SK-N-SH treated with all-trans-retinoic acid at 6 μM for 48 hours (cell line): ENCODE measurements at regions not wholly inside any gene's neighbourhood (a gene's known extent, or its start where the extent isn't known, plus 50 kb on each side); places are given as distances from the start of the nearest gene placed in this dataset.

Experiments
- ATAC-seq: fragments of 200-7000 bp; cut with Tn5 transposase; 3 replicates; pipeline ENCODE4 v1.9.1; 2020; ENCODE audit warnings: mild to moderate bottlenecking, moderate library complexity
- ARNTL ChIP-seq: fragments of 450-650 bp; formaldehyde crosslinking; IDR thresholded peaks from 2 replicates; pipeline ENCODE4 v1.5.0; 2020; ENCODE audit warnings: low read depth, mild to moderate bottlenecking, moderate library complexity, borderline replicate concordance
- BACH2 ChIP-seq: fragments of 250-450 bp; sonication (Bioruptor Pico); IDR thresholded peaks from 2 replicates; pipeline ENCODE4 v1.9.0; 2021; ENCODE audit warnings: mild to moderate bottlenecking, borderline replicate concordance
- ESRRG ChIP-seq: fragments of 250-450 bp; sonication (Bioruptor Pico); IDR thresholded peaks from 2 replicates; pipeline ENCODE4 v1.6.1; 2021; ENCODE audit warnings: mild to moderate bottlenecking
- GLIS3 ChIP-seq: fragments of 250-450 bp; sonication (Bioruptor Pico); IDR thresholded peaks from 2 replicates; pipeline ENCODE4 v1.5.0; 2020; ENCODE audit warnings: mild to moderate bottlenecking, moderate library complexity
- ISL1 ChIP-seq: fragments of 250-450 bp; sonication (Bioruptor Pico); IDR thresholded peaks from 2 replicates; pipeline ENCODE4 v2.1.2; 2022; ENCODE audit warnings: mild to moderate bottlenecking, moderate library complexity
- OSR1 ChIP-seq: fragments of 250-450 bp; sonication (Bioruptor Pico); IDR thresholded peaks from 2 replicates; pipeline ENCODE4 v1.8.0; 2022; ENCODE audit warnings: moderate library complexity, mild to moderate bottlenecking, inconsistent platforms
- SNAI2 ChIP-seq: fragments of 250-450 bp; sonication (Bioruptor Pico); IDR thresholded peaks from 2 replicates; pipeline ENCODE4 v1.5.0; 2020; ENCODE audit warnings: mild to moderate bottlenecking, moderate library complexity
- TCF4 ChIP-seq: fragments of 250-450 bp; sonication (Bioruptor Pico); IDR thresholded peaks from 2 replicates; pipeline ENCODE4 v1.8.0; 2021; ENCODE audit warnings: mild to moderate bottlenecking, moderate library complexity, borderline replicate concordance
- ZFP3 ChIP-seq: fragments of 250-450 bp; sonication (Bioruptor Pico); IDR thresholded peaks from 2 replicates; pipeline ENCODE4 v1.5.0; 2020; ENCODE audit warnings: mild to moderate bottlenecking, moderate library complexity
- ZFP30 ChIP-seq: fragments of 450-650 bp; formaldehyde crosslinking; IDR thresholded peaks from 2 replicates; pipeline ENCODE4 v1.5.0; 2022; ENCODE audit warnings: mild to moderate bottlenecking, moderate library complexity
- ZNF565 ChIP-seq: fragments of 450-650 bp; formaldehyde crosslinking; conservative IDR thresholded peaks from 2 replicates; pipeline ENCODE4 v1.5.0; 2020; ENCODE audit warnings: low read depth, mild to moderate bottlenecking, moderate library complexity
- ZNF8 ChIP-seq: fragments of 450-650 bp; formaldehyde crosslinking; IDR thresholded peaks from 2 replicates; pipeline ENCODE4 v1.5.0; 2020; ENCODE audit warnings: mild to moderate bottlenecking, moderate library complexity
- TF ChIP-seq, protein P1 (sequence below): fragments of 250-450 bp; sonication (Bioruptor Pico); IDR thresholded peaks from 2 replicates; pipeline ENCODE4 v1.8.0; 2021; ENCODE audit warnings: low read depth, mild to moderate bottlenecking, moderate library complexity, borderline replicate concordance
- TF ChIP-seq, protein P2 (sequence below): fragments of 250-450 bp; sonication (Bioruptor Pico); IDR thresholded peaks from 2 replicates; pipeline ENCODE4 v1.5.1; 2021; ENCODE audit warnings: mild to moderate bottlenecking, moderate library complexity
- TF ChIP-seq, protein P3 (sequence below): fragments of 250-450 bp; sonication (Bioruptor Pico); IDR thresholded peaks from 2 replicates; pipeline ENCODE4 v1.5.1; 2020; ENCODE audit warnings: low read depth, mild to moderate bottlenecking, moderate library complexity
- TF ChIP-seq, protein P4 (sequence below): fragments of 250-450 bp; sonication (Bioruptor Pico); IDR thresholded peaks from 2 replicates; pipeline ENCODE4 v1.5.0; 2020; ENCODE audit warnings: mild to moderate bottlenecking, moderate library complexity

DNA sequence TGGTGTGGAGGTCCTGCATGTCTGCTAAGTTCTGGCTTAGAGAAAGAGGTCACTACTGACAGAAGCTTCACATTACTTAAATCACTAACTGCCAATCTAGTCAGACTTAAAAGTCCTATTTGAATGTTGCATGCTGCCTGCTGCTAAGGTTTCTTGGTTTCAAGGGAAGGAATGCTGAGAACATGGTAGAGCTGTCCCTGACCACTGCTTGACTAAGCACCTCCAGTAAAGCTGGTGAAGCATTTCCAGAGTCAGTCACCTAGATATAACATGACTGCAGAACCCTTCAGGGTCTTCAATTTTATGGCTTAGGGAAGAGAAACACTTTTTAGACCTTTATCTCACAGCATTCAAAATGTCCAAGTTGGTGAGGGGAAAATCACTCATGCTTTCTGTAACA lies 2178.3 kb upstream of the PIK3C3 start:
- TF ChIP-seq OSR1 (CRISPR knock-in tag) (no peak), ARNTL (CRISPR knock-in tag) (no peak), ZNF8 (CRISPR knock-in tag) (no peak), ZNF565 (CRISPR knock-in tag) (no peak), GLIS3 (no peak), TCF4 (no peak), BACH2 (CRISPR knock-in tag) (no peak), SNAI2 (CRISPR knock-in tag) (no peak), ZFP3 (CRISPR knock-in tag) (no peak), ISL1 (CRISPR knock-in tag) (no peak)
- TF ChIP-seq, protein P1, sequence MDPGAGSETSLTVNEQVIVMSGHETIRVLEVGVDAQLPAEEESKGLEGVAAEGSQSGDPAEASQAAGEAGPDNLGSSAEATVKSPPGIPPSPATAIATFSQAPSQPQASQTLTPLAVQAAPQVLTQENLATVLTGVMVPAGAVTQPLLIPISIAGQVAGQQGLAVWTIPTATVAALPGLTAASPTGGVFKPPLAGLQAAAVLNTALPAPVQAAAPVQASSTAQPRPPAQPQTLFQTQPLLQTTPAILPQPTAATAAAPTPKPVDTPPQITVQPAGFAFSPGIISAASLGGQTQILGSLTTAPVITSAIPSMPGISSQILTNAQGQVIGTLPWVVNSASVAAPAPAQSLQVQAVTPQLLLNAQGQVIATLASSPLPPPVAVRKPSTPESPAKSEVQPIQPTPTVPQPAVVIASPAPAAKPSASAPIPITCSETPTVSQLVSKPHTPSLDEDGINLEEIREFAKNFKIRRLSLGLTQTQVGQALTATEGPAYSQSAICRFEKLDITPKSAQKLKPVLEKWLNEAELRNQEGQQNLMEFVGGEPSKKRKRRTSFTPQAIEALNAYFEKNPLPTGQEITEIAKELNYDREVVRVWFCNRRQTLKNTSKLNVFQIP (CRISPR knock-in tag) = no peak
- TF ChIP-seq, protein P2, sequence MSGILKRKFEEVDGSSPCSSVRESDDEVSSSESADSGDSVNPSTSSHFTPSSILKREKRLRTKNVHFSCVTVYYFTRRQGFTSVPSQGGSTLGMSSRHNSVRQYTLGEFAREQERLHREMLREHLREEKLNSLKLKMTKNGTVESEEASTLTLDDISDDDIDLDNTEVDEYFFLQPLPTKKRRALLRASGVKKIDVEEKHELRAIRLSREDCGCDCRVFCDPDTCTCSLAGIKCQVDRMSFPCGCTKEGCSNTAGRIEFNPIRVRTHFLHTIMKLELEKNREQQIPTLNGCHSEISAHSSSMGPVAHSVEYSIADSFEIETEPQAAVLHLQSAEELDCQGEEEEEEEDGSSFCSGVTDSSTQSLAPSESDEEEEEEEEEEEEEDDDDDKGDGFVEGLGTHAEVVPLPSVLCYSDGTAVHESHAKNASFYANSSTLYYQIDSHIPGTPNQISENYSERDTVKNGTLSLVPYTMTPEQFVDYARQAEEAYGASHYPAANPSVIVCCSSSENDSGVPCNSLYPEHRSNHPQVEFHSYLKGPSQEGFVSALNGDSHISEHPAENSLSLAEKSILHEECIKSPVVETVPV (CRISPR knock-in tag) = no peak
- TF ChIP-seq, protein P3, sequence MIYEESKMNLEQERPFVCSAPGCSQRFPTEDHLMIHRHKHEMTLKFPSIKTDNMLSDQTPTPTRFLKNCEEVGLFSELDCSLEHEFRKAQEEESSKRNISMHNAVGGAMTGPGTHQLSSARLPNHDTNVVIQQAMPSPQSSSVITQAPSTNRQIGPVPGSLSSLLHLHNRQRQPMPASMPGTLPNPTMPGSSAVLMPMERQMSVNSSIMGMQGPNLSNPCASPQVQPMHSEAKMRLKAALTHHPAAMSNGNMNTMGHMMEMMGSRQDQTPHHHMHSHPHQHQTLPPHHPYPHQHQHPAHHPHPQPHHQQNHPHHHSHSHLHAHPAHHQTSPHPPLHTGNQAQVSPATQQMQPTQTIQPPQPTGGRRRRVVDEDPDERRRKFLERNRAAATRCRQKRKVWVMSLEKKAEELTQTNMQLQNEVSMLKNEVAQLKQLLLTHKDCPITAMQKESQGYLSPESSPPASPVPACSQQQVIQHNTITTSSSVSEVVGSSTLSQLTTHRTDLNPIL (CRISPR knock-in tag) = no peak
- TF ChIP-seq, protein P4, sequence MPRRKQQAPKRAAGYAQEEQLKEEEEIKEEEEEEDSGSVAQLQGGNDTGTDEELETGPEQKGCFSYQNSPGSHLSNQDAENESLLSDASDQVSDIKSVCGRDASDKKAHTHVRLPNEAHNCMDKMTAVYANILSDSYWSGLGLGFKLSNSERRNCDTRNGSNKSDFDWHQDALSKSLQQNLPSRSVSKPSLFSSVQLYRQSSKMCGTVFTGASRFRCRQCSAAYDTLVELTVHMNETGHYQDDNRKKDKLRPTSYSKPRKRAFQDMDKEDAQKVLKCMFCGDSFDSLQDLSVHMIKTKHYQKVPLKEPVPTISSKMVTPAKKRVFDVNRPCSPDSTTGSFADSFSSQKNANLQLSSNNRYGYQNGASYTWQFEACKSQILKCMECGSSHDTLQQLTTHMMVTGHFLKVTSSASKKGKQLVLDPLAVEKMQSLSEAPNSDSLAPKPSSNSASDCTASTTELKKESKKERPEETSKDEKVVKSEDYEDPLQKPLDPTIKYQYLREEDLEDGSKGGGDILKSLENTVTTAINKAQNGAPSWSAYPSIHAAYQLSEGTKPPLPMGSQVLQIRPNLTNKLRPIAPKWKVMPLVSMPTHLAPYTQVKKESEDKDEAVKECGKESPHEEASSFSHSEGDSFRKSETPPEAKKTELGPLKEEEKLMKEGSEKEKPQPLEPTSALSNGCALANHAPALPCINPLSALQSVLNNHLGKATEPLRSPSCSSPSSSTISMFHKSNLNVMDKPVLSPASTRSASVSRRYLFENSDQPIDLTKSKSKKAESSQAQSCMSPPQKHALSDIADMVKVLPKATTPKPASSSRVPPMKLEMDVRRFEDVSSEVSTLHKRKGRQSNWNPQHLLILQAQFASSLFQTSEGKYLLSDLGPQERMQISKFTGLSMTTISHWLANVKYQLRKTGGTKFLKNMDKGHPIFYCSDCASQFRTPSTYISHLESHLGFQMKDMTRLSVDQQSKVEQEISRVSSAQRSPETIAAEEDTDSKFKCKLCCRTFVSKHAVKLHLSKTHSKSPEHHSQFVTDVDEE (CRISPR knock-in tag) = no peak
- ATAC-seq = no peak

DNA sequence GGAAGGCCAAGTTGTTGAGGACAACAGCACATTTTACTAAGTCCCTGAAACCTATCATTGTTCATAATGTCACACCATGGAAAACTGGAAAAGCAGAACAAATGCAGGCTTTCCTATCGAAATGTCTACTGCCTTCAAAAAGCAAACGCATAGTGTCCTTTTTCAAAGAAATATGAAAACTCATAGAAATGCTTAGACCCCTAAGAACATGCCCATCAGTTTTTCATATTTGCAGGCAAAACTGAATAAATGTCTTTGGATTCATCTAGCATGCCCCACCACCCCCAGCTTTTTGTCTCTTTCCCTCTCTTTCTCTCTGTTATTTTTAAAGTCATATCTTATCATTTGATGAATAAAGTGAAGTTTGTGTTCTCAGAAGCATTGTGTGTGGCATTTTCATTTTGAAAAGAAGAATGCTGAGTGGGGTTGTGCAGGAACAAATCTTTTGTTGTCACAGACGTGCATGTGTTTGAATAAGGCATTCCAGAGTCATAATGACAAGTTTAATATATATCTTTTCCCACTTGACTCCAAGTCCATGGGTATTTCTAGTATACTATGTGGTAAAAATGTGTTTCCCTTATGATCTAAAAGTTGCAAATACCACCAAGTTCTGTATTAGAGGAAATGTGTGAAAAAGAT lies 2180.0 kb upstream of the PIK3C3 start:
- TF ChIP-seq TCF4 (no peak), ESRRG (CRISPR knock-in tag) (no peak), ZNF8 (CRISPR knock-in tag) (no peak), OSR1 (CRISPR knock-in tag) (no peak), SNAI2 (CRISPR knock-in tag) (no peak), ZNF565 (CRISPR knock-in tag) (no peak), BACH2 (CRISPR knock-in tag) (no peak), ZFP30 (CRISPR knock-in tag) (no peak)
- TF ChIP-seq, protein P2 (CRISPR knock-in tag) = no peak
- TF ChIP-seq, protein P3 (CRISPR knock-in tag) = no peak
- TF ChIP-seq, protein P4 (CRISPR knock-in tag) = no peak
- TF ChIP-seq, protein P1 (CRISPR knock-in tag) = no peak
- ATAC-seq = no peak
